H1 (cell line): ENCODE measurements at regions not wholly inside any gene's neighbourhood (a gene's known extent, or its start where the extent isn't known, plus 50 kb on each side); places are given as distances from the start of the nearest gene placed in this dataset.

Source experiments
- CTCF ChIA-PET: fragments of 300-600 bp; sonication (Branson Sonifier 250); formaldehyde crosslinking; loops from one replicate; lab custom pipeline; 2021; ENCODE audit not compliant: partially characterized antibody; lab: Charles Lee
- POLR2A ChIA-PET: fragments of 300-600 bp; sonication (Branson Sonifier 250); formaldehyde crosslinking; loops from one replicate; lab custom pipeline; 2021; ENCODE audit warnings: inconsistent platforms; ENCODE audit not compliant: partially characterized antibody; lab: Charles Lee
- DNase-seq, 2 experiments: peaks; one replicate each; pipeline versions ENCODE4 v3.0.0 to v3.0.0-alpha.2; 2010 to 2022; ENCODE audit warnings: low spot score in 2 of 2, low read depth in 1 of 2, mixed read lengths in 1 of 2
- FAIRE-seq: peaks from 2 replicates; lab custom pipeline; 2011; peaks lifted over from hg19 to GRCh38; lab: Jason Lieb, UNC
- H2AFZ ChIP-seq: 2 replicates; pipeline ENCODE4 v1.8.1; 2012; ENCODE audit warnings: low read length, inconsistent platforms
- H2AK5ac ChIP-seq: 2 replicates; pipeline ENCODE4 v1.6.1; 2013; ENCODE audit warnings: low read depth, low read length
- H2BK120ac ChIP-seq: replicated peaks from 2 replicates; pipeline ENCODE3; 2013; ENCODE audit warnings: low read depth, low read length, inconsistent platforms
- H2BK12ac ChIP-seq: 2 replicates; pipeline ENCODE4 v1.6.1; 2013; ENCODE audit warnings: low read depth, low read length
- H2BK15ac ChIP-seq: 2 replicates; pipeline ENCODE4 v1.6.1; 2013; ENCODE audit warnings: low read length
- H2BK20ac ChIP-seq: 2 replicates; pipeline ENCODE4 v1.6.1; 2013; ENCODE audit warnings: low read length
- H2BK5ac ChIP-seq: 2 replicates; pipeline ENCODE4 v1.6.1; 2013; ENCODE audit warnings: low read depth, low read length
- H3K14ac ChIP-seq: 2 replicates; pipeline ENCODE4 v1.6.1; 2013; ENCODE audit warnings: inconsistent platforms; ENCODE audit not compliant: insufficient read length
- H3K18ac ChIP-seq: 2 replicates; pipeline ENCODE4 v1.6.1; 2013; ENCODE audit warnings: low read length; ENCODE audit errors: extremely low read depth
- H3K23ac ChIP-seq: 2 replicates; pipeline ENCODE4 v1.6.1; 2013; ENCODE audit warnings: inconsistent platforms; ENCODE audit not compliant: insufficient read length
- H3K23me2 ChIP-seq: 2 replicates; pipeline ENCODE4 v1.6.1; 2013; ENCODE audit warnings: low read depth, low read length
- H3K27ac ChIP-seq: 2 replicates; pipeline ENCODE4 v1.6.1; 2011; ENCODE audit warnings: low read depth, low read length, inconsistent platforms
- H3K27me3 ChIP-seq, 4 experiments: replicated peaks in 1 of 4; 1 replicate in 1 of 4; 2 replicates in 3 of 4; pipeline versions ENCODE4 v1.6.1 to v1.8.1; 2011 to 2013; ENCODE audit warnings: low read length in 3 of 4, mild to moderate bottlenecking in 3 of 4, inconsistent platforms in 2 of 4, mixed read lengths in 2 of 4, moderate library complexity in 1 of 4; ENCODE audit not compliant: control insufficient read depth in 3 of 4, insufficient read depth in 3 of 4; ENCODE audit errors: extremely low read depth in 1 of 4
- H3K36me3 ChIP-seq, 4 experiments: 2 replicates each; pipeline versions ENCODE4 v1.6.1 to v1.8.1; 2011 to 2013; ENCODE audit warnings: mild to moderate bottlenecking in 4 of 4, low read length in 3 of 4, moderate library complexity in 2 of 4, control low read depth in 1 of 4, inconsistent platforms in 1 of 4; ENCODE audit not compliant: insufficient read depth in 4 of 4, control insufficient read depth in 2 of 4
- H3K4ac ChIP-seq: replicated peaks from 2 replicates; pipeline ENCODE3; 2013; ENCODE audit warnings: low read length, low read depth, mixed read lengths, inconsistent platforms; ENCODE audit not compliant: insufficient read length
- H3K4me1 ChIP-seq, 4 experiments: replicated peaks in 1 of 4; 1 replicate in 1 of 4; 2 replicates in 3 of 4; pipeline versions ENCODE4 v1.6.1 to v1.8.1; 2011 to 2013; ENCODE audit warnings: low read length in 3 of 4, inconsistent platforms in 2 of 4, mixed read lengths in 1 of 4; ENCODE audit not compliant: insufficient read depth in 4 of 4, control insufficient read depth in 3 of 4
- H3K4me2 ChIP-seq, 2 experiments: 2 replicates each; pipeline versions ENCODE4 v1.6.1 to v1.8.1; 2011 to 2013; ENCODE audit warnings: low read depth in 2 of 2, low read length in 2 of 2, control low read depth in 1 of 2, inconsistent platforms in 1 of 2, mild to moderate bottlenecking in 1 of 2; ENCODE audit not compliant: insufficient read depth in 1 of 2
- H3K4me3 ChIP-seq, 4 experiments: fragments of 200-600, 300-600 bp in 1 of 4; sonication (generic), shearing (Covaris generic), sonication (Bioruptor Twin) in 1 of 4; 2 replicates each; pipeline versions ENCODE4 v1.5.1 to v1.8.1; 2011 to 2016; ENCODE audit warnings: low read length in 4 of 4, low read depth in 3 of 4, control low read depth in 2 of 4, inconsistent platforms in 2 of 4, mild to moderate bottlenecking in 2 of 4, mixed read lengths in 1 of 4, moderate library complexity in 1 of 4; ENCODE audit not compliant: insufficient read depth in 2 of 4; ENCODE audit errors: extremely low read depth in 1 of 4
- H3K56ac ChIP-seq: replicated peaks from 2 replicates; pipeline ENCODE3; 2013; ENCODE audit warnings: low read depth, mild to moderate bottlenecking, mixed read lengths, low read length, inconsistent platforms; ENCODE audit not compliant: insufficient read length
- H3K79me1 ChIP-seq: 2 replicates; pipeline ENCODE4 v1.6.1; 2013; ENCODE audit warnings: low read depth, low read length, control low read depth
- H3K79me2 ChIP-seq, 2 experiments: 2 replicates each; pipeline versions ENCODE4 v1.6.1 to v1.8.1; 2012 to 2013; ENCODE audit warnings: low read length in 2 of 2, mild to moderate bottlenecking in 2 of 2, inconsistent platforms in 1 of 2; ENCODE audit not compliant: insufficient read depth in 2 of 2, control insufficient read depth in 1 of 2
- H3K9ac ChIP-seq, 4 experiments: replicated peaks in 1 of 4; 1 replicate in 1 of 4; 2 replicates in 3 of 4; pipeline versions ENCODE4 v1.6.1 to v1.8.1; 2011 to 2013; ENCODE audit warnings: low read depth in 3 of 4, low read length in 3 of 4, control low read depth in 2 of 4, mild to moderate bottlenecking in 2 of 4, moderate library complexity in 2 of 4, inconsistent platforms in 1 of 4; ENCODE audit errors: extremely low read depth in 1 of 4
- H3K9me3 ChIP-seq, 2 experiments: 2 replicates each; pipeline versions ENCODE4 v1.6.1 to v1.8.1; 2012 to 2013; ENCODE audit warnings: mild to moderate bottlenecking in 2 of 2, moderate library complexity in 2 of 2, control low read depth in 1 of 2, inconsistent platforms in 1 of 2, low read depth in 1 of 2, low read length in 1 of 2, mixed read lengths in 1 of 2; ENCODE audit not compliant: insufficient read depth in 2 of 2
- H4K20me1 ChIP-seq, 2 experiments: replicated peaks in 1 of 2; 2 replicates each; pipeline versions ENCODE3 to v1.8.1; 2011 to 2013; ENCODE audit warnings: inconsistent platforms in 2 of 2, low read length in 2 of 2, mild to moderate bottlenecking in 1 of 2; ENCODE audit not compliant: insufficient read depth in 2 of 2, control insufficient read depth in 1 of 2
- H4K5ac ChIP-seq: 2 replicates; pipeline ENCODE4 v1.6.1; 2013; ENCODE audit warnings: low read length, low read depth, mixed read lengths, inconsistent platforms; ENCODE audit not compliant: insufficient read length
- H4K8ac ChIP-seq: 2 replicates; pipeline ENCODE4 v1.8.0; 2013; ENCODE audit warnings: mild to moderate bottlenecking, moderate library complexity, low read length, inconsistent platforms; ENCODE audit not compliant: insufficient read depth; ENCODE audit errors: extremely low read depth
- H4K91ac ChIP-seq: replicated peaks from 2 replicates; pipeline ENCODE3; 2013; ENCODE audit warnings: low read length, mixed read lengths, inconsistent platforms; ENCODE audit not compliant: insufficient read length
- CTCF ChIP-seq, 3 experiments: IDR thresholded peaks; 1 replicate in 2 of 3; 2 replicates in 1 of 3; pipeline versions ENCODE4 v1.5.1 to v1.6.1; 2011; ENCODE audit warnings: low read length in 3 of 3, mild to moderate bottlenecking in 3 of 3, inconsistent platforms in 2 of 3, low read depth in 1 of 3, moderate library complexity in 1 of 3; ENCODE audit not compliant: insufficient read depth in 1 of 3; ENCODE audit errors: control extremely low read depth in 1 of 3
- RAD21 ChIP-seq, 2 experiments: IDR thresholded peaks in 1 of 2; conservative IDR thresholded peaks in 1 of 2; 2 replicates each; pipeline ENCODE4 v1.6.1; 2011; ENCODE audit warnings: low read depth in 2 of 2, low read length in 2 of 2, improper control_type of control experiment in 1 of 2, inconsistent platforms in 1 of 2, mild to moderate bottlenecking in 1 of 2, moderate library complexity in 1 of 2
- TBP ChIP-seq: IDR thresholded peaks from 2 replicates; pipeline ENCODE4 v1.6.1; 2011; ENCODE audit warnings: low read depth, low read length, improper control_type of control experiment
- WGBS, 2 experiments: shearing (Covaris generic) in 1 of 2; methylation state at CpG; one replicate each; pipeline versions ENCODE4 v1.1.6 to v1.1.7; 2013 to 2015; ENCODE audit warnings: low lambda C conversion rate in 2 of 2, mixed read lengths in 2 of 2, inconsistent platforms in 1 of 2, low coverage in 1 of 2, missing lambda C conversion rate in 1 of 2; ENCODE audit not compliant: insufficient replicate concordance in 2 of 2, insufficient coverage in 1 of 2, insufficient read length in 1 of 2; ENCODE audit errors: extremely low coverage in 1 of 2, missing lambda C conversion rate in 1 of 2; 5-methylcytosine and 5-hydroxymethylcytosine counted together

DNA sequence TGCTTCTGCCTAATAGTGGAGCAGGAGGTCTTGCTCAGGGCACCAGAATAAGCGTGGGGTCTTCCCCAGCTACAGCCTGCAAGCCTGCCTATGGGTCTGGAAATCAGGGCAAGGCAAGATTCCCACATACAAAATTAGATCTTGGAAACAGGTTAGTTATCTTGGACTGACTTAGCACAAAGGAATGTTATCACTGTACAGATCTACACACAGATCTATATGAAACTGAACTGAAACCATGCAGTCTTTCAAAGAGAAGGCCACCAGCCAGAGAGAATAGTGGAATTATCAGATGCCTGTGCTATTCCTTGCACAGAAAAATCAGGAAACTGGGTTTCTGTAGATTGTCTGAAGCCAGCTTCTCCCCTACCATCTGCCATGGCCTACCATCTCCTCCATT, 585.7 kb downstream of the ACTL7B start:
- Histone ChIP-seq H4K5ac (no peak overlapping the region), H3K18ac (no peak overlapping the region), H3K4me2 (no peak overlapping the region), H2AK5ac (no peak overlapping the region), H2BK5ac (no peak overlapping the region), H2AFZ (no peak overlapping the region), H3K23ac (no peak overlapping the region), H2BK20ac (no peak overlapping the region), H2BK15ac (no peak overlapping the region), H3K4me3 (no peak overlapping the region), H3K4me1 (peaks cover 5 to 12% (median 7%) of the 10 kb centered on the region in 4 experiments; a peak in 5 of 7 replicates), H4K91ac (no peak overlapping the region), H4K8ac (no peak overlapping the region), H2BK120ac (no peak overlapping the region), H3K4ac (no peak overlapping the region), H4K20me1 (no peaks in the 10 kb centered on the region), H3K27me3 (no peaks in the 10 kb centered on the region), H3K9ac (no peak overlapping the region), H3K14ac (no peak overlapping the region), H3K23me2 (no peaks in the 10 kb centered on the region), H3K56ac (no peak overlapping the region), H3K36me3 (no peaks in the 10 kb centered on the region), H3K9me3 (no peaks in the 10 kb centered on the region), H3K79me1 (no peaks in the 10 kb centered on the region), H2BK12ac (no peak overlapping the region), H3K27ac (no peak overlapping the region), H3K79me2 (no peaks in the 10 kb centered on the region)
- ChIA-PET CTCF (interaction anchor here (0.5 to 2.4 kb wide), 7 partner anchors 9 to 1174 kb away, joined by 3 to 13 read pairs (median 4); no protein-coding TSS in a partner anchor), POLR2A (no interaction called here)
- TF ChIP-seq CTCF (IDR thresholded peaks at IDR 0.05; ENCODE audit: control extremely low read depth in 1 of 3, insufficient read depth in 1 of 3, low read depth in 1 of 3, low read length in 3 of 3) (peak in 1 of 3 experiments; percentile 8; a peak in 1 of 4 replicates), RAD21 (IDR thresholded peaks at IDR 0.05 in 1 of 2, conservative IDR thresholded peaks at IDR 0.05 in 1 of 2; ENCODE audit: low read depth in 2 of 2, low read length in 2 of 2) (0 out of 4 replicates have a peak, but pooled peaks of 1 of the 2 experiments have one; percentile 21), TBP (no peak)
- WGBS, 2 experiments, result 85% methylated on average over 1 of the region's 1 CpG; no CpG with 5 or more reads in 1 of the 2 experiments
- FAIRE-seq, result no peak
- DNase-seq, result no peak
